Neural cell (in vitro differentiated cells): ENCODE measurements at regions not wholly inside any gene's neighbourhood (a gene's known extent, or its start where the extent isn't known, plus 50 kb on each side); places are given as distances from the start of the nearest gene placed in this dataset.

ENCODE experiments used
- CTCF ChIP-seq: fragments of 450-650 bp; IDR thresholded peaks from 2 replicates; pipeline ENCODE4 v1.5.1; 2014; ENCODE audit warnings: antibody characterized with exemption, mild to moderate bottlenecking, moderate library complexity; ENCODE audit not compliant: poor library complexity, severe bottlenecking
- EZH2 ChIP-seq: fragments of 200-600, 300-800 bp; shearing (Covaris generic), sonication (generic); IDR thresholded peaks from 2 replicates; pipeline ENCODE4 v1.6.1; 2014; ENCODE audit warnings: antibody characterized with exemption, low read length, borderline replicate concordance, mild to moderate bottlenecking; ENCODE audit not compliant: insufficient read depth, poor library complexity, severe bottlenecking
- POLR2AphosphoS5 ChIP-seq: IDR thresholded peaks from 2 replicates; pipeline ENCODE4 v1.6.1; 2012

- TF ChIP-seq CTCF = no peak
- TF ChIP-seq EZH2 = no peak
- no peak for TF ChIP-seq POLR2AphosphoS5
Measured at GRCh38 chr3:18767756-18768303, 342.7 kb upstream of the SATB1 start.
